HG02623 (cell line): ENCODE measurements at regions not wholly inside any gene's neighbourhood (a gene's known extent, or its start where the extent isn't known, plus 50 kb on each side); places are given as distances from the start of the nearest gene placed in this dataset.
"Not testable (repeated sequence)": the region's sequence is repeated elsewhere in the genome, so short reads cannot be mapped to it uniquely, and the experiment has no call there.

Experiments used
- ATAC-seq: cut with Tn5 transposase; IDR thresholded peaks from one replicate; pipeline ENCODE4 v1.9.1; 2021; ENCODE audit warnings: moderate library complexity; ENCODE audit not compliant: unreplicated experiment

- ATAC-seq: no peak
These were observed 444.7 kb upstream of the ARPP21 start for GRCh38 chr3:35194666-35195065.

GRCh38 chr3:35198857-35199256 lies 440.5 kb upstream of the ARPP21 start:
- no peak for ATAC-seq

- ATAC-seq: no peak
These were observed 439.3 kb upstream of the ARPP21 start for GRCh38 chr3:35200056-35200455.

GRCh38 chr3:35201211-35201610 lies 438.1 kb upstream of the ARPP21 start:
- ATAC-seq: no peak

- ATAC-seq: no peak
These were observed 423.5 kb upstream of the ARPP21 start for GRCh38 chr3:35215525-35216500.

GRCh38 chr3:35216501-35217266 lies 422.6 kb upstream of the ARPP21 start:
- ATAC-seq: no peak

- ATAC-seq: no peak
These were observed 415.5 kb upstream of the ARPP21 start for GRCh38 chr3:35223632-35224394.

- no peak for ATAC-seq
These were observed 414.6 kb upstream of the ARPP21 start for GRCh38 chr3:35224565-35225295.

GRCh38 chr3:35241236-35241635 lies 398.1 kb upstream of the ARPP21 start:
- no peak for ATAC-seq

GRCh38 chr3:35254917-35255316 lies 384.4 kb upstream of the ARPP21 start:
- no peak for ATAC-seq

GRCh38 chr3:35257641-35258040 lies 381.7 kb upstream of the ARPP21 start:
- no peak for ATAC-seq

- no peak for ATAC-seq
These were observed 376.9 kb upstream of the ARPP21 start for GRCh38 chr3:35262406-35262805.

- no peak for ATAC-seq
These were observed 375.8 kb upstream of the ARPP21 start for GRCh38 chr3:35263477-35263876.

GRCh38 chr3:35266065-35266464 lies 373.3 kb upstream of the ARPP21 start:
- ATAC-seq: not testable (repeated sequence)

- no peak for ATAC-seq
These were observed 363.6 kb upstream of the ARPP21 start for GRCh38 chr3:35275768-35276167.

GRCh38 chr3:35276568-35276967 lies 362.8 kb upstream of the ARPP21 start:
- ATAC-seq: no peak

- ATAC-seq: no peak
These were observed 347.7 kb upstream of the ARPP21 start for GRCh38 chr3:35291471-35292236.

- ATAC-seq: no peak
These were observed 346.8 kb upstream of the ARPP21 start for GRCh38 chr3:35292568-35292967.

GRCh38 chr3:35295906-35296305 lies 343.4 kb upstream of the ARPP21 start:
- no peak for ATAC-seq

- ATAC-seq: no peak
These were observed 342.8 kb upstream of the ARPP21 start for GRCh38 chr3:35296533-35296932.
